Spinal cord (tissue), 9 donors: ENCODE measurements at regions not wholly inside any gene's neighbourhood (a gene's known extent, or its start where the extent isn't known, plus 50 kb on each side); places are given as distances from the start of the nearest gene placed in this dataset.
A peak's percentile ranks its signal among the peaks of the same experiment; 100 is the strongest.

Experiments used
- DNase-seq, 6 donors: peaks; one replicate each; pipeline versions ENCODE4 v3.0.0 to v3.0.0-alpha.2; 2013 to 2015; ENCODE audit warnings: low spot score in 6 of 6, low read depth in 4 of 6
- H3K27ac ChIP-seq: one replicate; pipeline ENCODE4 v1.5.1; 2013; ENCODE audit warnings: low read depth, low read length, control low read depth
- H3K27me3 ChIP-seq: one replicate; pipeline ENCODE4 v1.6.1; 2013; ENCODE audit warnings: low read length; ENCODE audit not compliant: control insufficient read depth, insufficient read depth
- H3K36me3 ChIP-seq: one replicate; pipeline ENCODE4 v1.6.1; 2013; ENCODE audit warnings: low read length; ENCODE audit not compliant: control insufficient read depth, insufficient read depth
- H3K4me1 ChIP-seq: one replicate; pipeline ENCODE4 v1.6.1; 2013; ENCODE audit warnings: low read length; ENCODE audit not compliant: control insufficient read depth, insufficient read depth
- H3K4me3 ChIP-seq: one replicate; pipeline ENCODE4 v1.5.1; 2013; ENCODE audit warnings: low read depth, low read length, control low read depth
- H3K9me3 ChIP-seq: one replicate; pipeline ENCODE4 v1.6.1; 2013; ENCODE audit warnings: low read length; ENCODE audit not compliant: control insufficient read depth, insufficient read depth
- WGBS: methylation state at CpG from one replicate; pipeline ENCODE4 v1.1.5; 2013; ENCODE audit warnings: missing lambda C conversion rate; ENCODE audit not compliant: insufficient coverage; 5-methylcytosine and 5-hydroxymethylcytosine counted together
- donor health status: healthy.

GRCh38 chr13:62243106-62243505 is 827.5 kb upstream of the PCDH20 start:
- H3K27me3 ChIP-seq: no peaks in the 10 kb centered on the region
- no peaks in the 10 kb centered on the region for H3K4me1 ChIP-seq
- no peak overlapping the region for H3K27ac ChIP-seq
- WGBS: 100% methylated on average over 2 of the region's 2 CpGs
- H3K9me3 ChIP-seq: no peaks in the 10 kb centered on the region
- no peaks in the 10 kb centered on the region for H3K36me3 ChIP-seq
- DNase-seq: no peak
- H3K4me3 ChIP-seq: no peak overlapping the region

GRCh38 chr13:62234780-62235440 is 819.3 kb upstream of the PCDH20 start:
- no peaks in the 10 kb centered on the region for H3K9me3 ChIP-seq
- no peak overlapping the region for H3K4me3 ChIP-seq
- H3K27ac ChIP-seq: no peak overlapping the region
- no peaks in the 10 kb centered on the region for H3K4me1 ChIP-seq
- H3K27me3 ChIP-seq: no peaks in the 10 kb centered on the region
- no peaks in the 10 kb centered on the region for H3K36me3 ChIP-seq
- DNase-seq: no peak
- no CpG with 5 or more reads among the region's 2 CpGs for WGBS

DNA sequence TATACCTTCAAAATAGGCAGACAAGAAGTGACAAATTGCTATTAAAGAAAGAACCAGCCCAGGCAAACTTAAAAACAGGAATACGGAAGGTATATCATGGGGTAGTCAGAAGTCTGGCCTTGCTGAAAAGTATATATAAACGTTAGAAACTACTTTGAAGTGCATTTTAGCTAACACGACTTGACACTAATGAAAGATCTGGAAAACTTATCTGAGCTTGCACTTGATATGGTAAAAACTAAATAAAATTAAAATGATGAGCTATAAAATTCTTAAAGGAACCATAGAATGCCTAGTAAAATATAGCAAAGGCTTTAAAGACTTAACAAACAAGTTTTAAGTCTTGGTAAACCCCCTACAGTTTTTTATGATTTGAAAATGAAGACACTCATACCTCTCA is 795.3 kb upstream of the PCDH20 start:
- Histone ChIP-seq H3K27ac (no peak overlapping the region), H3K27me3 (no peaks in the 10 kb centered on the region), H3K9me3 (no peaks in the 10 kb centered on the region), H3K36me3 (no peaks in the 10 kb centered on the region), H3K4me3 (no peak overlapping the region), H3K4me1 (no peaks in the 10 kb centered on the region)
- DNase-seq: no peak
- 100% methylated on average over 1 of the region's 3 CpGs for WGBS

GRCh38 chr13:62209529-62209928 is 793.9 kb upstream of the PCDH20 start:
- Histone ChIP-seq H3K4me1 (no peaks in the 10 kb centered on the region), H3K4me3 (no peak overlapping the region), H3K27ac (no peak overlapping the region), H3K9me3 (no peaks in the 10 kb centered on the region), H3K27me3 (no peaks in the 10 kb centered on the region), H3K36me3 (no peaks in the 10 kb centered on the region)
- 54% methylated on average over 6 of the region's 10 CpGs for WGBS
- peak in 3 of 6 donors; percentile 0 to 87 (median 3) for DNase-seq

DNA sequence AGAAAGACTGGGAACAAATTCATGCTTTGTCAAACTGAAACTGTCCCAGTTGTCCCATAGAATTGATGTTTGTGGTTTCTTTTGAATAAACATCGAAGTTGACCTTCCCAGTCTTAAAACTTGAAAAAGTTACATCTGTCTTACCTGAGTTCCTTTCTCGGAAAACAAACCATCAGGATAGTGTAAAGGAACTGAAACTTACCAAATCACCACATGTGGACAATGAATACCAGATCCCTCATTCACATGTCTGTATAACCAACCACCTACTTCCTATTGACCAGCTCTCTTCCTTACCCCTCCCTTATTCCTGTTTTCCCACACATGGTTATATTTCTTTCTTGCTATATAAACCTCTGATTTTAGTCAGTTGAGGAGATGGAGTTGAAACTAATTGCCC is 791.7 kb upstream of the PCDH20 start:
- Histone ChIP-seq H3K36me3 (no peaks in the 10 kb centered on the region), H3K4me3 (no peak overlapping the region), H3K4me1 (no peaks in the 10 kb centered on the region), H3K27me3 (no peaks in the 10 kb centered on the region), H3K9me3 (no peaks in the 10 kb centered on the region), H3K27ac (no peak overlapping the region)
- DNase-seq: no peak
- WGBS: 67% methylated on average over 1 of the region's 2 CpGs

- Histone ChIP-seq H3K27ac (no peak overlapping the region), H3K9me3 (no peaks in the 10 kb centered on the region), H3K27me3 (no peaks in the 10 kb centered on the region), H3K36me3 (no peaks in the 10 kb centered on the region), H3K4me3 (no peak overlapping the region), H3K4me1 (no peaks in the 10 kb centered on the region)
- DNase-seq: no peak
Observed at GRCh38 chr13:62206165-62206564, 790.5 kb upstream of the PCDH20 start.

DNA sequence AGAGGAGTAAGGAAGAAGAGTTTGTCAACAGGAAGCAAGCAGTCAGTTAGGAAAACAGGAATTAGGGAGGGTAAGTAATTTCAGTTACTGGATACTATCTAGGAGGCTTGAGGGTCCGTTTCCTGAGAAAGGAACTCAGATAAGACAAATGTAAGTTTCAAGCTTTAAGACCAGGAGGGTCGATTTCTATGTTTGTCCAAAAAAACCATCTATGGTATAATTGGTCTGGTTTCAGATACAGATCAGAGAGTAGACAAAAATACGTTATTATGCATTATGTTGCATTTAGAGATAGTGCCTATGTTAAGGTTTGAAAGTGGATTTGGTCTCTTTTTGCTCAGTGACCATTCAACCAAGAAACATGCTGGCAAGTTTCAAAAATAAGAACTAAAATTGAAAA is 789.6 kb upstream of the PCDH20 start:
- Histone ChIP-seq H3K27me3 (no peaks in the 10 kb centered on the region), H3K9me3 (no peaks in the 10 kb centered on the region), H3K27ac (no peak overlapping the region), H3K36me3 (no peaks in the 10 kb centered on the region), H3K4me3 (no peak overlapping the region), H3K4me1 (no peaks in the 10 kb centered on the region)
- DNase-seq: no peak
- WGBS: 89% methylated on average over 3 of the region's 3 CpGs

- Histone ChIP-seq H3K36me3 (no peaks in the 10 kb centered on the region), H3K4me1 (no peaks in the 10 kb centered on the region), H3K27ac (no peak overlapping the region), H3K9me3 (no peaks in the 10 kb centered on the region), H3K4me3 (no peak overlapping the region), H3K27me3 (no peaks in the 10 kb centered on the region)
- WGBS: 100% methylated on average over 1 of the region's 3 CpGs
- no peak for DNase-seq
Observed at GRCh38 chr13:62194371-62194770, 778.7 kb upstream of the PCDH20 start.

DNA sequence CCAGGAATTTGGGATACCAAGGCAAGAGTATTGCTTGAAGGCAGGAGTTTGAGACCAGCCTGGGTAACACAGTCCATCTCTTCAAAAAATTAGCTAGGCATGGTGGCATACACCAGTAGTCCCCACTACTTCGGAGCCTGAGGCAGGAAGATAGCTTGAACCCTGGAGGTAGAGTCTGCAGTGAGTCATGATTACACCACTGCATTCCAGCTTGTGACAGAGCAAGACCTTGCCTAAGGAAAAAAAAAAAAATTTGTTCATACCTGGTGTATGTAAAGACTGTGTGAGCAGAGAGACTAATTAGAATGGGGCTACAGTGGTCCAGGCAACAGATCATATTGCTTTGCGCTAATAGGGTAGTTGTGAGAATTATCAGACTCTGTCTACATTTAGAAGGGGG is 778.3 kb upstream of the PCDH20 start:
- no peaks in the 10 kb centered on the region for H3K27me3 ChIP-seq
- no peak for DNase-seq
- no peak overlapping the region for H3K4me3 ChIP-seq
- H3K36me3 ChIP-seq: no peaks in the 10 kb centered on the region
- WGBS: 83% methylated on average over 2 of the region's 2 CpGs
- no peaks in the 10 kb centered on the region for H3K4me1 ChIP-seq
- H3K27ac ChIP-seq: no peak overlapping the region
- H3K9me3 ChIP-seq: no peaks in the 10 kb centered on the region

DNA sequence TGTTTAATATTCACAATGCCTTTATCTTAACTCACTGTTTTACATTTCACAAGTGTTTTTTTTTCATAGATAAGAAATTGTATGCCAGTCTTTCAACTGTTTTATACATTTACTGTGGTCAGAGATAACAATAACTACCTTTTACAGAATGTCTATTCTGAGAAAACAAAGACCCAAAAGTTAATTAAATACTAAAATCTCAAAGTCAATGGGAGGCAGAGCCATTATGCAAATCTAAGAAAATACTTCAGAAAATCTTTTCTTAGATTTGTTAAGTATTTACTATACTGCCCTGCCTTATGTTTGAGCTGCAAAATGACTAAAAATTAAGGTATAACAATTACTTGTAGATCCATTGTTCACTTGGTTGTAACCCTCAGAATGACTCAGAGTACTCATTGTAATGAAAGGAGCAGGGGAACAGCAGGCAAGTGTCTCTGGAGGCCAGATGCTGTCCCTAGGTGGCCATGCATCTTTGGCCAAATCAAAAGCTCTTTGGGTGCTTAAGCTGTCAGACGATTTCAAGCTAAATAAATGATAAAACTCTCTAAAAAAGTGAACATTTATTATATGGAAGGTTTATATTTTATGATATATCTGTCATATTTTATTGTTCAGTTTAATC is 770.1 kb upstream of the PCDH20 start:
- no CpG with 5 or more reads among the region's 1 CpG for WGBS
- no peak for DNase-seq
- Histone ChIP-seq H3K27ac (no peak overlapping the region), H3K4me3 (no peak overlapping the region), H3K4me1 (no peaks in the 10 kb centered on the region), H3K27me3 (no peaks in the 10 kb centered on the region), H3K9me3 (no peaks in the 10 kb centered on the region), H3K36me3 (no peaks in the 10 kb centered on the region)
